GM21423 (cell line): ENCODE measurements at regions not wholly inside any gene's neighbourhood (a gene's known extent, or its start where the extent isn't known, plus 50 kb on each side); places are given as distances from the start of the nearest gene placed in this dataset.
"Not testable (repeated sequence)": the region's sequence is repeated elsewhere in the genome, so short reads cannot be mapped to it uniquely, and the experiment has no call there.

Source experiments
- ATAC-seq: cut with Tn5 transposase; IDR thresholded peaks from one replicate; pipeline ENCODE4 v1.9.1; 2021; ENCODE audit warnings: mild to moderate bottlenecking, moderate library complexity; ENCODE audit not compliant: unreplicated experiment

- not testable (repeated sequence) for ATAC-seq
Measured at GRCh38 chr21:14009238-14009981, 201.3 kb downstream of the LIPI start.

- not testable (repeated sequence) for ATAC-seq
Measured at GRCh38 chr21:14008436-14008835, 202.3 kb downstream of the LIPI start.

GRCh38 chr21:14008006-14008405 lies 202.7 kb downstream of the LIPI start:
- ATAC-seq, result not testable (repeated sequence)

- ATAC-seq, result not testable (repeated sequence)
Measured at GRCh38 chr21:14006144-14006543, 204.6 kb downstream of the LIPI start.

GRCh38 chr21:13986996-13987958 lies 223.5 kb downstream of the LIPI start:
- ATAC-seq, result not testable (repeated sequence)

GRCh38 chr21:13985865-13986863 lies 224.6 kb downstream of the LIPI start:
- not testable (repeated sequence) for ATAC-seq

- not testable (repeated sequence) for ATAC-seq
Measured at GRCh38 chr21:13985137-13985864, 225.5 kb downstream of the LIPI start.

GRCh38 chr21:13984728-13985127 lies 226.0 kb downstream of the LIPI start:
- ATAC-seq, result not testable (repeated sequence)

GRCh38 chr21:13981176-13982087 lies 229.3 kb downstream of the LIPI start:
- ATAC-seq, result not testable (repeated sequence)

GRCh38 chr21:13980115-13980662 lies 230.6 kb downstream of the LIPI start:
- peak; percentile 97 for ATAC-seq

GRCh38 chr21:13979608-13980007 lies 231.1 kb downstream of the LIPI start:
- not testable (repeated sequence) for ATAC-seq

- not testable (repeated sequence) for ATAC-seq
Measured at GRCh38 chr21:13974582-13974981, 236.2 kb downstream of the LIPI start.

GRCh38 chr21:13969853-13970252 lies 240.9 kb downstream of the LIPI start:
- ATAC-seq, result not testable (repeated sequence)

GRCh38 chr21:13969002-13969401 lies 241.8 kb downstream of the LIPI start:
- ATAC-seq, result not testable (repeated sequence)

GRCh38 chr21:13963259-13963658 lies 247.5 kb downstream of the LIPI start:
- not testable (repeated sequence) for ATAC-seq

- no peak for ATAC-seq
Measured at GRCh38 chr21:13937236-13937635, 273.5 kb downstream of the LIPI start.

- not testable (repeated sequence) for ATAC-seq
Measured at GRCh38 chr21:13936033-13936937, 274.5 kb downstream of the LIPI start.
